Immature natural killer cell (primary cell): ENCODE measurements at regions not wholly inside any gene's neighbourhood (a gene's known extent, or its start where the extent isn't known, plus 50 kb on each side); places are given as distances from the start of the nearest gene placed in this dataset.

Experiments used
- DNase-seq, 3 donors: peaks; one replicate each; pipeline ENCODE4 v3.0.0; 2022; ENCODE audit warnings: mixed read lengths in 1 of 3
- H3K27ac Mint-ChIP-seq, 6 donors: one replicate each; pipeline ENCODE4 v1.8.0; 2020; ENCODE audit warnings: mixed read lengths in 6 of 6, mild to moderate bottlenecking in 5 of 6, inconsistent platforms in 4 of 6, moderate library complexity in 3 of 6
- H3K27me3 Mint-ChIP-seq, 3 donors: one replicate each; pipeline ENCODE4 v1.8.0; 2020 to 2021; ENCODE audit warnings: low read depth in 3 of 3, mild to moderate bottlenecking in 3 of 3, mixed read lengths in 3 of 3, moderate library complexity in 3 of 3, inconsistent platforms in 1 of 3
- H3K36me3 Mint-ChIP-seq, 3 donors: one replicate each; pipeline ENCODE4 v1.8.0; 2020; ENCODE audit warnings: mixed read lengths in 3 of 3, inconsistent platforms in 2 of 3, mild to moderate bottlenecking in 2 of 3
- H3K4me1 Mint-ChIP-seq, 2 donors: one replicate each; pipeline ENCODE4 v1.8.0; 2020; ENCODE audit warnings: inconsistent platforms in 2 of 2, mild to moderate bottlenecking in 2 of 2, mixed read lengths in 2 of 2, moderate library complexity in 1 of 2
- H3K4me3 Mint-ChIP-seq, 5 donors: one replicate each; pipeline ENCODE4 v1.8.0; 2020; ENCODE audit warnings: mild to moderate bottlenecking in 5 of 5, mixed read lengths in 5 of 5, inconsistent platforms in 3 of 5, moderate library complexity in 3 of 5
- H3K9me3 Mint-ChIP-seq, 6 donors: one replicate each; pipeline ENCODE4 v1.8.0; 2020; ENCODE audit warnings: mild to moderate bottlenecking in 6 of 6, mixed read lengths in 6 of 6, inconsistent platforms in 4 of 6, moderate library complexity in 3 of 6

DNA sequence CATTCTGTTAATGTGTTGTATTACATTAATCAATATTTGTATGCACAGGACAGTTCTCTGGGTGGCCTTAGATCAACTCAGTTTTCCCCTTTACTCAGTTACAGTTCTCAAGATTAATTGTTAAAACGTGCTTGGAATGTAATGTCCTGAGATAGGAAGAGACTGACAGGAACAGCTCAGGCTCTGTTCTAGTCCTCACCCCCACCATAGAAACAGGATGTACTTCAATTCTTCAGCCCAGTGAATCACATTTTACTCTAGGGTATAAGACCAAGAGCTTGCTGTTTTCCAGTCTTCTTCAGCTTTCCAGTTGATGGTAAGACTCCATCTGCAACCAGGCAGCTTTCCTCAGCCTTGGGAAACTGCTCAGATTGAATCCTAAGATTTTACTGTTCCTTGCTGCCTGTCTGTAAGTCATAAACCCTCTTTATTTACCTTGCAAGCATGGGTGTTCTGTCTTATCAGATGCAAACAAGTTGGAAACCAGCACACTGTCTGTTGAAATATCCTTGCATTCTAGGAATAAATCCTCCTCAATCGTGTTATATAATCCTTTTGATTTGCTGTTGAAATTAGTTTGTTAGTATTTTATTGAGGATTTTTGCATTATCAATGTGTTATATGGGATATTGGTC lies 836.9 kb upstream of the PCDH9 start:
- Mint-ChIP-seq H3K27ac (no peak overlapping the region), H3K4me3 (no peak overlapping the region), H3K36me3 (peaks cover 0 to 5% (median 0%) of the 10 kb centered on the region in 3 donors), H3K9me3 (peaks cover 5 to 33% (median 16%) of the 10 kb centered on the region in 6 donors), H3K4me1 (no peaks in the 10 kb centered on the region), H3K27me3 (peaks cover 0 to under 1% (median 0%) of the 10 kb centered on the region in 3 donors)
- no peak for DNase-seq

DNA sequence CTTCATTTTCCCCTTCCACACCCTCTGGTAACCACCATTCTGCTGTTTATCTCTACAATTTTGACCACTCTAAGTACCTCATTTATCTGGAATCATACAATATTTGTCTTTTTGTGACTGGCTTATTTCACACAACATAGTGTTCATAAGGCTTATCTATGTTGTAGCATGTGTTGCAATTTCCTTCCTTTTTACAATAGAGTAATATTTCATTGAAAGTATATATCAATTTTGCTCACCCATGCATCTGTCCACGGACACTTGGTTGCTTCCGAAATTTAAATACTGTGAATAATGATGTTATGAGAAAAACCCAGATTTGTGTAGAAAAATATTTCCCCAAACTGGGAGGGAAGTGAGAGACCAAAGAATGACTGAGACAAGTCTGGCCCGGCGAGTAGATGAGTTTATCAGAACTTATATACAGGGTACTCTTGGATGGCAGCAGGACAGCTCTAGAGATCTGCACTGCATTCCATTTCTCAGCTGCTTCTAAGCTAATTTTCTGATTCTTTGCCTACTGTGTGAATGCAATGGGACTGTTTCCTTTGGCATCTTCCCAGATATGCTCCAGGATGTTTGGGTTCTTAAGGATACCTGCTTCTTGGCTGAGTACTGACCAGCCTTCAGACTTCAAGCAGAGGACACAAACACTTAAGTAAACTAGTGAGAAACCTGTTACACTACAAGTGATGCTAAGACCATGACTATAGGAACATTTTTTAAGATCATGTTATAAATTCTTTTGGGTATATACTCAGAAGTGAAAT lies 834.0 kb upstream of the PCDH9 start:
- DNase-seq, result no peak
- Mint-ChIP-seq H3K27me3 (peaks cover 0 to 2% (median 0%) of the 10 kb centered on the region in 3 donors), H3K4me1 (no peaks in the 10 kb centered on the region), H3K27ac (no peak overlapping the region), H3K4me3 (no peak overlapping the region), H3K9me3 (peaks cover 4 to 23% (median 12%) of the 10 kb centered on the region in 6 donors), H3K36me3 (peaks cover 0 to 5% (median 0%) of the 10 kb centered on the region in 3 donors)

DNA sequence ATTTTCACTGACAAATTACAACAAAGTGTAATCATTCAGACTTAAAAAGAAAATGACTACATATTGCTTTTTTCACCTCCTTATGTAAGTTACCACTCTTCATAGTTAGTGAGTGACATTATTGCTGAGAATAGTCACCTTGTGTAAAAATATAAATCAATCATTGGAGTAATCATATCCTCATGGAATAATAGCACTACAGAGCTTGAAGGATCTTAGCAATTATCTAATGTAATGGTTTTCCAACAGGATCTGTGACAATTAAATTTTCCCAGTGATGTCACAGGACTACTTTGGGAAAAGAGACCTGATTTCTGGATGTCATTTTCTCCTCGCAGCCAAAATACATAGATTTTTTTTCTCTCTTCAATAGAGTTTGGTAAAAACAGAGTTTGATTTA lies 833.0 kb upstream of the PCDH9 start:
- no peaks in the 10 kb centered on the region for H3K36me3 Mint-ChIP-seq
- H3K27me3 Mint-ChIP-seq, result peaks cover 0 to 2% (median 0%) of the 10 kb centered on the region in 3 donors
- no peak for DNase-seq
- H3K27ac Mint-ChIP-seq, result no peak overlapping the region
- H3K4me1 Mint-ChIP-seq, result no peaks in the 10 kb centered on the region
- H3K9me3 Mint-ChIP-seq, result peaks cover 5 to 18% (median 11%) of the 10 kb centered on the region in 6 donors
- no peak overlapping the region for H3K4me3 Mint-ChIP-seq

DNA sequence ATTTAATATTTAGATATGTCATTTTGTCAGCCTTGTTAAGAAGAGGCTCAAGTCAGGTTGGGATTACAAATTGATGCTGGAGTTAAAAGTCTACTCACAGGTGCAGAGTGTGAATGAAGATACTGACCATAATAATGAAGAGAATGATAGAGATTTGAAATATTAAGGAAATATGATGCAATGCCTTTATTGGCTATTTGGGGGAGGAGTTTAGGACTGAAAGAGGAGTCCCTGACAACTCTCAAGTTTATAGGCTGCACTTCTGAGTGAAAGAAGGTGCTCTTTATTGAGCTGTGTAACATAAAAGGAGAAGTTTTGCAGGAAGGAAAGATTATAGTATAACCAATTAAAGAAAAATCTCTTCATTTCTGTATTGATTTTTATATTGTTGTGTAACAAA lies 827.7 kb upstream of the PCDH9 start:
- Mint-ChIP-seq H3K27me3 (peaks cover 0 to 2% (median 0%) of the 10 kb centered on the region in 3 donors), H3K4me3 (no peak overlapping the region), H3K36me3 (no peaks in the 10 kb centered on the region), H3K9me3 (peaks cover 10 to 37% (median 24%) of the 10 kb centered on the region in 6 donors), H3K27ac (no peak overlapping the region), H3K4me1 (no peaks in the 10 kb centered on the region)
- DNase-seq, result no peak

DNA sequence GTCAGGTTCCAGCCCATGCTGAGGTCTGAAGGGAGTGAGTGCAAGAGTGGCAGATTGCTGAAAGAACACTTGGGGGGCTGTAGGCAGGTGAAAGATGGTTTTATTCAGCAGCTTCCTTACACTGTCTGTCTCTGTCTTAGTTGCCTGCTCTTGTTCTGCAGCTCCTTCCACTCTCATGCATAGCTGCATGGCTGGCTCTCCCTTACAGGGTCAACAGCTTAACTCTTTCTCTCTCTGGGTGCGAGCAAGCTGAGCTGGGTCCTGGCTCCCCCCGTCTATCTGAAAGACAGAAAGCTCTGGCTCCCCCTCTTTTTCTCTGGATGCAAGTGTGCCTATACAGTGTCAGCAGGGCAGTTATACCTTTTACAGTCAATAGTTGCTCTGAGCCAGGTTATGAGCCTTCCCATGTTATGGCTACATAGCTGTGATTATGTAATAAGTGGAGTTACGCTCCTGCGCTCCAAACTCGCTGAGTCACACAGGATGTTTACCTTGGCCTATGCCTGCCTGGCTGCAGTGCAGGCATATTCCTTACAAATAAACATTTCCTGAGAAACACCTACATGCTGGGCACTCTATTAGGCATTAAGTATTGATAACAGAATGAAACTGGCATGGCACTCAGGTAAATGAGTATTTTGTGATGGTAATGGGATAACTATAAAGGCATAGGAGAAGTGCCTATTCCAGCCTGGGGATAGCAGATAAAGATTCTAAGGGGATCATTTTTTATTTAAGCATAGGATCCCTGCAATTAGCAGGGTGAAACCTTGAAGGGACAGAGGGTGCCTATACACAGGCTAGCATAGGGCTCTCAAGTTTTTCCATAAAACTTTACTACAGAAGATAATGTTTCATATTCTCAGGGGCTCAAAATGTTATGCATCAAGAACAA lies 826.9 kb upstream of the PCDH9 start:
- DNase-seq, result no peak
- H3K4me1 Mint-ChIP-seq, result no peaks in the 10 kb centered on the region
- peaks cover 8 to 42% (median 24%) of the 10 kb centered on the region in 6 donors for H3K9me3 Mint-ChIP-seq
- H3K27ac Mint-ChIP-seq, result no peak overlapping the region
- peaks cover 0 to 2% (median 0%) of the 10 kb centered on the region in 3 donors for H3K27me3 Mint-ChIP-seq
- no peaks in the 10 kb centered on the region for H3K36me3 Mint-ChIP-seq
- no peak overlapping the region for H3K4me3 Mint-ChIP-seq

DNA sequence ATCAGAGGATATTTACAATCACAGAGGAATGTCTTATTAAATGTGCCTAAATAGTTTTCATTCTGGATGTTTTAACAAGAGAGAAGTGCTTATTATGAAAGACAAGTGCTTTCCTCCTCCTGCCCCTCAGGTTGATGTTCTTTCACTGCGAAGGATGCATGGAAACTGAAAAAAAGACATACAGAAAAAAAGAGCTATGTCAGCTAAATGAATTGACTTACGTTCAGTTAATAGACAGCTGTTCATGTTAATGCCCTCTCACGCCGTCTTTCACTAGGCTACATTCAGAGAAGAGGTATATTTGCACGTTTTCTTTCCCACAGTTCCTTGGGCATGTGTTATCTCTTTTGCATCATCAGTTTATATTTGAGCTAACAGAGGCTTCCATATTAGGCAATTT lies 821.8 kb upstream of the PCDH9 start:
- peaks cover 0 to 4% (median 0%) of the 10 kb centered on the region in 3 donors for H3K36me3 Mint-ChIP-seq
- H3K9me3 Mint-ChIP-seq, result peaks cover 4 to 68% (median 27%) of the 10 kb centered on the region in 6 donors
- no peak overlapping the region for H3K27ac Mint-ChIP-seq
- no peaks in the 10 kb centered on the region for H3K27me3 Mint-ChIP-seq
- no peak for DNase-seq
- no peaks in the 10 kb centered on the region for H3K4me1 Mint-ChIP-seq
- H3K4me3 Mint-ChIP-seq, result no peak overlapping the region

DNA sequence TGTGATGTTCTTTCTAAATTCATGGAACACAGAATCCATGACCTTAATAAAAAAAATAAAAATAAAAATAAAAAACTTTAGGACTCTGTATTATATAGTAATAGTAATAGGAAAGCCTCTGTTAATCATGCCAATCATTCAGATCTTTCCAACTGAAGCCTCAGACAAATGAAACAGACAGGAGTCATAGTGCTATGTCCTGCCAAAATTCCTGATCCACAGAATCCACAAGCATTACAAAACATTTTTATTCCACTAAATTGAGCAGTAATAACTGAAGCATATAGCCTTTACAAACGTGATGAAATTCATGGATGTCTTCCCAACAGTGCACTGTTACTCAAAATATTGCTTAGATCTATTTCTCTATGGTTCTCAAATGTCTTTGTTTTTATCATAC lies 820.6 kb upstream of the PCDH9 start:
- DNase-seq, result no peak
- H3K4me3 Mint-ChIP-seq, result no peak overlapping the region
- H3K27me3 Mint-ChIP-seq, result no peaks in the 10 kb centered on the region
- no peak overlapping the region for H3K27ac Mint-ChIP-seq
- peaks cover 7 to 62% (median 21%) of the 10 kb centered on the region in 6 donors for H3K9me3 Mint-ChIP-seq
- no peaks in the 10 kb centered on the region for H3K4me1 Mint-ChIP-seq
- H3K36me3 Mint-ChIP-seq, result peaks cover 0 to 4% (median 0%) of the 10 kb centered on the region in 3 donors

DNA sequence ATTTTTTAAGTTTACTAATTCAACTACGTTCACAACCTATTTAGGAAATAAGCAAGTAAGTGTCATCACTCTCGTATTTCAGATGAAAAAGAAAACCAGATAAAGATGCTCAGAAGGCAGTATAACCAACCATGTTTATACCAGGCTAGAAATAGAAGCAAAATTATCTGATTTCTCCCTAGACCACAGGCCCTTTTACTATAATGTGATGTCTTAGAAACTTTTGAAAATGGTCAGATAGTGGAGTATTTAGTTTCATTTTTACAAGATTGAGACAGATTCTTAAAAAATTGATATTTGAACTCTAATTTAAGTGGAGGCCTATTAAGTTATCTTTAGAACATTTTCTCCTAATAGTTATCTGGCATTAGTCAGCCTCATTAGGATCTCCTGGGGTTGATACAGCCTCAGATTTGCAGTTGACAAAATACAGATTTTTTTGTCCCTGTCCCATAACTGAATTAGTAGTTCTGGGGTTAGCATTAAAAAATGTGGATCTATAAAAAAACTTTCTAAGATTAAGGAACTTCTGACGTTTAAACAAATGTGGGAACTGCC lies 818.7 kb upstream of the PCDH9 start:
- Mint-ChIP-seq H3K27ac (no peak overlapping the region), H3K4me1 (no peaks in the 10 kb centered on the region), H3K4me3 (no peak overlapping the region), H3K9me3 (peaks cover 7 to 49% (median 18%) of the 10 kb centered on the region in 6 donors), H3K27me3 (no peaks in the 10 kb centered on the region), H3K36me3 (peaks cover 0 to 4% (median 0%) of the 10 kb centered on the region in 3 donors)
- DNase-seq, result no peak

DNA sequence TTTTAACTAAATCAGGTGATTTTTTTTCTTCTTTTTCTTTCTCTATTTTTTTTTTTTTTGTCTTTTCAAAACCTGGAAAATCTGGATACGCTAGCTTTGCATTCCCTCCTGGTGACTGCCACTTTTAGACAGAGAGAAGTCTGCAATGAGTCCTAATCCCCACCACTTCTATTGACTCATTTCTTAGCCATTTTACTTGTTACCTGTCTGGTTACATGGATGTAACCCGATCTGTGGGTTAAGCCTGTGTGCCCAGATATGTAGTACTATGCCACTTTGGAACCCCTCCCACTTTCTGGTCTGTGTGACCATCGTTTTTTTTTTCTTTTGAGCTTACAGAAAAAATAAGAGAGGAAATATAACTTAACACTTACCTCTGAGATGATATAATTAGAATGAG lies 817.8 kb upstream of the PCDH9 start:
- Mint-ChIP-seq H3K36me3 (peaks cover 0 to 4% (median 0%) of the 10 kb centered on the region in 3 donors), H3K9me3 (peaks cover 7 to 53% (median 18%) of the 10 kb centered on the region in 6 donors), H3K27me3 (no peaks in the 10 kb centered on the region), H3K4me1 (no peaks in the 10 kb centered on the region), H3K27ac (no peak overlapping the region), H3K4me3 (no peak overlapping the region)
- DNase-seq, result no peak

DNA sequence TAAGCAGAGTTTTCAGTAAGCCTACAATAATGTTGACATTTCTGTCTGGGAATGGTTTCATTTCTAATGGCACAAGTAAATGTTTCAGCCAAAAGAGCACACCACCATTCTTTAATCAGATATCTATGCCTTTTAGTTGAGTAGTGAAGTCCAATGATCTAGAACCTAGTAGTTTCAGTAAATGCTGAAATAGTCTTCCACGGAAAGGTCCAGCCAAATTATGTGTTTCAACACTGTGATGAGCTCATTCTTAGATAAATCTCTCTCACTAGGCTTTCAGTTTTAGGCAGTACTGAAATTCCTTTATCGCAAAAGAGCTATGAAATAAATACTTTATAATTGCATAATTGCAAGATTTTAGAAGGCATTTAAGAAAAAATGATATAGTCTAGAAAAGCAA lies 816.8 kb upstream of the PCDH9 start:
- no peak for DNase-seq
- H3K36me3 Mint-ChIP-seq, result peaks cover 0 to 4% (median 0%) of the 10 kb centered on the region in 3 donors
- no peak overlapping the region for H3K4me3 Mint-ChIP-seq
- peaks cover 7 to 54% (median 15%) of the 10 kb centered on the region in 6 donors for H3K9me3 Mint-ChIP-seq
- H3K4me1 Mint-ChIP-seq, result no peaks in the 10 kb centered on the region
- no peaks in the 10 kb centered on the region for H3K27me3 Mint-ChIP-seq
- H3K27ac Mint-ChIP-seq, result no peak overlapping the region

DNA sequence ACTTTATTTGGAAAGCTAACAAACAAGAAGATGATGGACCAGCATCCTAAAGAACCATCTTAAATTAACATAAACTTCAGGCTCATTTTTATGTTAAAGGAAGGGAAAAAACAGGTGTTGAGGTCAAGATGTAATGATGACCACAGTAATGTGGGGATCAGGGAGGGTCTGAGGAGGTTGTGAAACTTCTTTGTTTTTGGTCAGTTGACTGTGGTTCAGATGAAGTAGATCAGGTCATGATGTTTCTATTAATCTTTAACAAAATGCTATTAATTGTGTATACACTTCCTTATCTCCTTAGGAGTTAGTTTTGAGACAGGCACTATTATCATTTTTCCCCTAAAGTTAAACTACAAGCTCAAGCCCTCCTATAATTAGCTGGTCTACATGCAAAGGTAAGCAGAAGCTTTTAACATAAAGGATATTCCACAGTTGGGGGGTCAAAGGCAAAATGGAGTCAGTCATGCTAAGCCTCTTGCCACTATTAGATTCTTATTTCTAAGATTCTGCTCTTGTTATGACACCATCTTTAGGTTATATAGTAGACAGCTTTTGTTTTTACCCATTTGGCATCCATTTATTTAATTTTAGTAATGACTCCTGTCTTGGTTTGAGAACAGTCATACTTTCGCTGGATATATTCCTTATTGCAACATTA lies 800.1 kb upstream of the PCDH9 start:
- Mint-ChIP-seq H3K27me3 (no peaks in the 10 kb centered on the region), H3K9me3 (peaks cover 3 to 34% (median 18%) of the 10 kb centered on the region in 6 donors), H3K36me3 (no peaks in the 10 kb centered on the region), H3K4me3 (no peak overlapping the region), H3K27ac (no peak overlapping the region), H3K4me1 (no peaks in the 10 kb centered on the region)
- DNase-seq, result no peak

DNA sequence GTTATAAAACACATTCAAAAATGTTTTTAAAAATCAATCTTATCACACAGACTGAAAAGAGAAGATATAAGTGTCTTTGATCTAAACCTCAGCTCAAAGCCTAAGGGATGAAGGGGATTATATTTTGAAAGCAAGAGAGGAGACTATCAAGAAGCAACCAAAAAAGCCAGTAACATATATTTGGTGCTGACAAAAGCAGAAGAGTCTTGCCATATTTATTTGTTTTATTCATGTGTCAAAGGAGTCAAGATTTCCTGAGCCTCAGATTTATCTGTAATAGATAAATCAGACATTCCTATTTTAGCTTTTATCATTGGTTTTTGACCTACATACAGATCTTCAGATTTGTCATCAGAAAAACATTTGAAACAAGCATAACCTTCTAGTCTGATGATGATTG lies 798.6 kb upstream of the PCDH9 start:
- Mint-ChIP-seq H3K27me3 (no peaks in the 10 kb centered on the region), H3K9me3 (peaks cover 6 to 41% (median 20%) of the 10 kb centered on the region in 6 donors), H3K27ac (no peak overlapping the region), H3K4me3 (no peak overlapping the region), H3K36me3 (no peaks in the 10 kb centered on the region), H3K4me1 (no peaks in the 10 kb centered on the region)
- DNase-seq, result no peak

DNA sequence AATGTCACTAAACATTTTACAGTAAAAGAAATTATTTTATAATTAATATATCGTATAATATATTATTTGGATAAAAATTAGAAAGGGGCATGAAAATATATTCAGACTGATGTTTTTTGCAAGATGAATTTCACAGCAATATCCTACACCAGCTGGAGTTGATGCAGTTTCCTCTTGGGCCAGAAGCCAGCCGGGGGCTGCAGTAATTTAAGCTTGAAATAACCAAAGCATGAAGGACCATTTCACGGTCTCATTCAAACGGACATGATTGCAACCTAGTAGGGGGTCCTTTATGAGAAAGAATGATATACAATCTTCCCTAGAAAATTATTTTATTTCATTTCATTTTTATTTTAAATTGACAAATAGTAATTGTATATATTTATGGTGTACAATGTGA lies 797.2 kb upstream of the PCDH9 start:
- no peak overlapping the region for H3K4me3 Mint-ChIP-seq
- H3K9me3 Mint-ChIP-seq, result peaks cover 6 to 43% (median 26%) of the 10 kb centered on the region in 6 donors
- DNase-seq, result no peak
- H3K4me1 Mint-ChIP-seq, result no peaks in the 10 kb centered on the region
- no peak overlapping the region for H3K27ac Mint-ChIP-seq
- peaks cover 0 to 5% (median 0%) of the 10 kb centered on the region in 3 donors for H3K36me3 Mint-ChIP-seq
- no peaks in the 10 kb centered on the region for H3K27me3 Mint-ChIP-seq
